Suppressor macrophage treated with lipopolysaccharide for 4 hours (primary cell): ENCODE measurements at regions not wholly inside any gene's neighbourhood (a gene's known extent, or its start where the extent isn't known, plus 50 kb on each side); places are given as distances from the start of the nearest gene placed in this dataset.

Source experiments
- DNase-seq: peaks from one replicate; pipeline ENCODE4 v3.0.0-alpha.2; 2020

DNA sequence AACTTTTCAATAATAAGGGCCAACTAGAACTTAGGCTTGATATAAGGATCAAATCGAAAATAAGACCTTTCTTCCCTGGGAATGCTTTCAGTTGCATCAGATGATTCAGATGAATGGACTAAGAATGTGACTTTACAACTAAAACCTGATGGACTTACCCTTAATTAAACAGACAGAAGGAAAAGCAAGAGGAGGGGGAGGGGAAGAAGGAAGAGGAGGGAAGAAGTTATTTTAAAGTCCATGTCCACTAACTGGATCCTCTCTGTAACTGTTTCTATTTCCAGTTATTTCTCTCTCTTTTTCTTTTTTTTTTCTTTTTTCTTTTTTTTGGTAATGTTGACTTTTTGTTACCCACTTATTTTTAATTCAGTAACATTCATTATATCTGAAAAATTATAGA lies 486.0 kb downstream of the MAFB start:
- DNase-seq: no peak

- peak; percentile 44 for DNase-seq
These were observed 491.3 kb downstream of the MAFB start for GRCh38 chr20:40197691-40198090.

DNA sequence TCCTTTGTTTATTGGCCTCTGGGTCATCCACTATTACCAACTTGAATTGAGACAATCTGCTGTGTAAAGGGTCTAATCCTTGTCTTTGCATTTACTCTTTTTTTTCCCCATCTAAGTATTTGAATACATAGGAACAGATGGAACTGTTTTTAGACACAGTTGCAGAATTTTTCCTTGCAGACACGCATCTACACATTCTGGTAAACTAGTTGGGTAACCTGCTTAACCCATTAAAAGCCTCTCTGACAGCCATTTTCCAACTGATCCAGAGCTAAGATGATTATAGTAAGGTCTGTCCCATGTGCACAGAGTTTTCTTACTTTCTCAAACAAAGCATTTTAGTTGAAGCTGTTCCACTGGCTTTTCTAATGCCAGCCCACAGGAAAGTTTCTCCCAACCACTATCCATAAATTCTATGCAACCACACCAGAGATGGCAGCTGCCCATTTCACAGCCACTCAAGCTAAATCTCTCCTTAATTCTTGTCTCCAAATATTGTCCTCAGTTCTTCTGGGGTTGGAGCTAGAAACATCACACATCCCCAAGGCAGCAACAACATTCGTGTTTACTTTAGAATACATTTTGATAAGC lies 492.1 kb downstream of the MAFB start:
- no peak for DNase-seq

DNA sequence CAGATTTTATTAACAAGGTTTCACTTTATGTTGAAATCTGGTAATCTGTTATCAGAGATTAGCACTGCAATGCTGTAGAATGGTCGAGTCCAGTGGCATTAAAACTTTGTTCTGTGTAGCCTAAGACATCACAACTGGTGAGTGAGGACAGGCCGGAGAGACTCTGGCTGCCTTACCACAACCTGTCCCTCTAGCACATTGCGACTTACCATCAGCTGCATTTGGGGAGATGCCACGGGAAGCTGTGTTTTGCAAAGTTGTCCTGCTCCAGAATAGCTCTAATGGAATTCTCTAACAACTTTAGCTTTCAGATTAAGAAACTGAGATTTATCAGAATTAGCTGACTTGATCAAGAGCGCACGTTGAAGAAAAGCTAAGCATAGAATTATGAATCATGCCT lies 493.3 kb downstream of the MAFB start:
- no peak for DNase-seq

- peak; percentile 28 for DNase-seq
These were observed 496.5 kb downstream of the MAFB start for GRCh38 chr20:40192529-40192928.

DNA sequence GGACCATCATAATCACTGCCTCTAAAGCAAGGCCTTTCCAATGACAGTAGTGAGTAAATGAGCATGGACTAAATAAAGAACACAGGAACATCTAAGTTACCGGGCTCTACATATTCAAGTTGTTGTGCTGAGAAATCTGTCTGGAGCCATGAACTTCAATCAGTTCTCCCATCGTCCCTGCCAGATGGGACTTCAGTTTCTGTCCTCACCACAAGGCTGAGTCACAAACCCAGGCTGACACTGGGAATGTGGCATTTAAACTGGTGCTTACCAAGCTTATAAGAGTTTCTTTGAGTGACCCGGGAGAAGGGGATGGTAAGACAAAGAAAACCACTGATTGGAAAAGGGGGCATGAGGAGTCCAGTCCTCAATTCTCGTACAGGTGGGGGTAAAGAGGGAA lies 497.0 kb downstream of the MAFB start:
- peak; percentile 77 for DNase-seq

DNA sequence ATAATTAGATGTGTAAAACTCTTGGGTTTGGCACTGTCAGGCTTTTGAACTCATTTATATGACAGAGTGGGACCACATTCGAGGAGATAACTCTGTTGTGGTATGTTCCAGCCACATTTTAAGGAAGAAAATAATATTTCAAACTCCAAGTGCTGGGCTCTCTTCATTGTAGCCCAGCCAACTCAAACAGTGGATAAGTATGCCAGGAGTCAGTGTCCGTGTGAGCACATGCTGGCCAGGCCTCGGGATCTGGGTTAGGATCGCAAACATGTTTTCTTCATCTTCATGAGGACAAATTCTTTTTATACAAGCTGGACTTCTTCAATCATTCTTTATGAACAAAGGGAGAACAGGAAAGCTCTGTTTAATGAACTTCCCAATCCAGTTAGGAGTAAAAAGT lies 497.5 kb downstream of the MAFB start:
- no peak for DNase-seq

DNA sequence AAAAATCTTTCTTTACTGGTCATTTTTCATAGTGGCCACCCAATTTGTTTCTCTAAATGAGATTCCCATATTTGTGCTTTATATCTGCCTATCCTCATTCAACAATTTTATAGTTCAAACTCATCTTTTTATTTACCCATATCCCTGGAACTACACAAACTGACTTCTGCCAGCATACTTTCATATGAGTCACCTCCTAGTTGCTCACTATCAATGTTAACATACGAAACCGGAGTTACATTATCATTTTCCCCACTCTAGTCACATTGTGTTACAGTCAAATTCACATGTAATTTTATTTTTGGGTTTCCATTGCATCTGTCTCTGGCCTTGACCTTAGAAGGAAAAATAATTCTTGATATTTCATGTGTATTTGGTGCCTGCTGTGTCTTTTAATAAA lies 499.4 kb downstream of the MAFB start:
- peak; percentile 42 for DNase-seq

DNA sequence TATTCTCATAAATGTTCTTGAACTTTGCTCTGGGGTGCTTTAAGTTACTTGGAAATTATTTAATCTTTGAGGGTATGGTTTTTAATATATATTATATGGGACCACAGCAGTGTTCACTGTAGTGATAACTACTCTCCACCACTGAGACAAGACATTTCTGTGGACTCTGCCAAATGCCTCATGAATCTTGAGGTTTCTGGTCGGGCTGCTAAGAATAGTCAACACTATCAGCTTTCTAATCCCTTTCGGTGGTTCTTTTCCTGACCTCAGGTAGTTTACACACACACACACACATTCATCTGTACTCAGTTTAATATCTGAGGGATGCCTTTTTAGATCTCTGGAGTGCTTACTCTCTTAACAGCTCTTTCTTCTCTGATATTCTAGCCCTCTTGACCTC lies 500.7 kb downstream of the MAFB start:
- no peak for DNase-seq

- DNase-seq: no peak
These were observed 502.2 kb downstream of the MAFB start for GRCh38 chr20:40186826-40187225.

DNA sequence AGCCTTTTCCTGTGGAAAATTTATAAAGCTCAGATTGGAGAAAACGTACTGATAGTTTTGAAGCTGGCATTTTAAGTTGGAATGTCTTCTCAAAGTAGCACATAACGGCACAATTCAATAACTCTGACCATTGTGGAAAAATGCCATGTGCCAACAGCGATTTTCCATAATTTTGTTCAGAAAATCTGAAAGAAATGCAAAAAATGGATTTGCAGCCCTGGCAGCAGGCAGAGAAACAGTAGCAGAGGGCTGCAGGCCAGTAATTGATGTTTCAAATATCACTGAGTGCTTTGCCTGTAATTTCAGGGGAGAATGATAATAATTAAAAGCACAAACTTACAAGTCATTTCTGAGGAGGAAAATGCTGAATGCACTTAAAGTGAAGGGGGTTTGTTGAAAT lies 507.4 kb downstream of the MAFB start:
- no peak for DNase-seq

GRCh38 chr20:40176098-40176841 lies 512.8 kb downstream of the MAFB start:
- no peak for DNase-seq

GRCh38 chr20:40175296-40175695 lies 513.7 kb downstream of the MAFB start:
- DNase-seq: no peak

DNA sequence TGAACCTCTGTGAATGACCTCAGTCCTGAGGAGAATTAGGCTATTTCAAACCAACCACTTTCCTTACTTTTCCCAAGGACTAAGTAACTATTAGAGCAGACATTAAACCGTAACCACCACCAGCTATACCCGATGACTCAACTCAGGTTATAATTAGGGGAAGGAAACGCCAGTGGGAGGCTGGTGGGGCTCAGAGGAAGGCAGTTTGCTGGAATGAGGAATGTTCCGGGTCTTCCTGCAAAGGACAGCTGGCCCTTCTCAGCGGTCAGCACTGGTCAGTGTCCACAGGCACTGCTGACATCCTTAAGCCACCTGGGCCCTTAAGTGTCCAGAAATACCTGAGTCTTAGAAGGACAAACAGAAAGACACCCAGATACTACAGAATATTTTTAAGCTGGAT lies 515.2 kb downstream of the MAFB start:
- DNase-seq: peak; percentile 45

DNA sequence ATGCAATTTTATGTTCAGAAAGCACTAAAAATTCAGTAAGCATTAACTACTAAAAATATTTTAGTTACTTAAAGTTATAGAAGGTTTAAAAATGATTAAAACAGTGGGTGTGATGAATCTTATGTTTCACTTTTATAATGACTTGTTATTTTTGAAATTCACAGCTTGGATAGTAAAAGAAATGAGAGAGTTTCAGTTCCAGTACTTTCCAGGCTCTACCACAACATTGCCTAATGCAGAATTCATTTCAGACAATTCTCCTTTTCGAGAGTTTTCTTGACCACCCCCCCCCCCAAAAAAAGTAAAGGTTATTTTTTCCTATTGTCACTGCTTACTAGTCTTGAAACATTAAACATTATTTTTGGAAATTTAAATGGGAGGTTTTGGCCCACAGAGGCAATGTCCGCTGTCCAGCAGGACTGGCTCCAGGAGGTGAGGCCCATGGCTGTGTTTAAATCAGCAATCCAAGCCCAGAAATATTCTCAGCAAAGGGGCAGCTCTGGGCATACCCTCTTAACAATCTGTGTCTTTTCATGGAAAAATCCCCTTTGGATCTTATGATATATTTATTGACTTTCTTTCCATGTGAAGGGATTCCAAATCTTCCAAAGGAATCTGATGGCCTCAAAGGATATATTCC lies 519.9 kb downstream of the MAFB start:
- DNase-seq: peak; percentile 72

GRCh38 chr20:40161391-40161790 lies 527.6 kb downstream of the MAFB start:
- peak; percentile 55 for DNase-seq

- peak; percentile 81 for DNase-seq
These were observed 528.9 kb downstream of the MAFB start for GRCh38 chr20:40160097-40160550.

DNA sequence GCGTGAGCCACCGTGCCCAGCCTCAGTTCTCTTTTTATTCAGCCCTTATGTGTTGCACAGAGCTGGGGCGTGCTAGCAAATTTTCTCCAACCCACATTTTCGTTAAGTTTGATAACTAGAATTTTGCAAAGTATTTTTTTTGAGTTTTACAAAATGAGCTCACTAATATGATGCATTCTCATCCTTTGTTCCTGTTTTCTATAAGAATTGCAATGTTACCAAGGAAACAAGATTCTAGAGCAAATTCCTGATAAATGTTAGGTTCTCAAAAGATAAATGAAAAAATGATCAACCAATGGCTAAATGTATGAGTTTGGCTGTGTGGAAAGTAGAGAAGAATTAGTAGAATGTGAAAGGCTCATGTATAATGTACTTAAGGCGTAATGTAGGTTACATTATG lies 529.8 kb downstream of the MAFB start:
- DNase-seq: no peak

DNA sequence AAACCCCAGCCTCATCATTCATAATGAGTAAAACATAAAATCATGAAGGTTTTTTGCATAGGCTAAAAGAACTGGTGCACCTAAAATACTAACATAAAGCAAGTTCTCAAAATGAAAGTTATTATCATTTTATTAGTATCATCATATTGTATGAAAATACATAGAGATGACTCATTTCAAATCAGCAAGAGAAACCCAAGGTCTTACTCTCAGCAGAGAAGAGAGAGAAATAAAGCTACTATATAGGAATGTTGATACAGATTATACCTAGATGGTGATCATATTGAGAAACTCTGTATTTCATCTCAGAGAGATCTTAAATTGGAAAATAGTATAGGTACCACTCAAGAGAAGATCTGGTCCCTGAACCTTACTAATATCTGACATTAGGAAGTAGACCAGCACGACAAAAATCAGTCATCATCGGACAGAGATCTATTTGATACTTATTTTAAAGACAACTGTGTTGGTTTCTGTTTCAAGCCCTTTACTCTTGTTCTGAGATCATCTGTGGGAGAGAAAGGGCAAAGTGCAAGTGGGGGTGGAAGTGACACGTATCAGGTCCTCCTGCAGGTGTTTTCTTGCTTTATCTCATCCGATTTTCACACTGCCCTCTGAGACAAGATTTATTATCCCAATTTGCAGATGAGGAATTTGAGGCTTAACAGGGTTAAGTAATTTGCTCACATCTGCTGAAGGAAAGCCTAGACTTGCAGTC lies 532.3 kb downstream of the MAFB start:
- no peak for DNase-seq

DNA sequence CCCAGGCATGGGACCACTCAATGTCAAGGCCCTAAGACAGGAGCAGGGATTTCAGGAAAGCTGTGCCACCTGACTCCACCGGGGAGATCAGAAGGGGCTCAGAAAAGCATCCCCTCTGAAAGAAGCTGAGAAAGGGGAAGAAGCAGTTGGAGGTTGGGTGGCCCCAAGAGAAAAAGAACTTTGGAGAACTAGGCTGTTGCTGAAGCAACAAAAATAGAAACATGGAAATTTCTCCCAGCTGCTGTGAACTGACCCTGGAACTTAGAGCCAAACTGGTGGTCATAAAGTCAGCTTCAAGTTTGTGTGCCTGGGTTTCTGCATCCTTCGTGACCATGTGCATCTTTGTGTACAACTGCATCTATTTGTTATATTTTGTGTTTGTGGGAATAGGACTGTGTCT lies 534.5 kb downstream of the MAFB start:
- no peak for DNase-seq

DNA sequence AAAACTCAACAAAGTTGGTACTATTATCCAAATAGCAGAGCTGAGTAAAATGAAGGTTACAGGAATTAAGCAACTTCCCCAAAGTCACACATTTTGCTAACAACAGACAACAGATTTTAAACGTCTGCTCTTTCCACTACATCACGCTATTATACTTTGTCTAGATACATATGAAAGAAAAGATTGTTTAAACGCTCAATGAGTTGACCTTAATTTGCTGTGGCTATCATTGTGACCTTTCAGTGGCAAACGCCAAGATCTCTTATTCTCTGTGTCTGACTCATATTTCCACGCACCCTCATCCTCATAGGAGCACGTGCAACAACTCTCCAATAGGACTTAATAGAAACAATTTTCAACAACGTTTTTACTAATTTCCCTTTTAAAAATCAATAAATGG lies 540.1 kb downstream of the MAFB start:
- DNase-seq: no peak

- DNase-seq: peak; percentile 53
These were observed 543.0 kb downstream of the MAFB start for GRCh38 chr20:40146071-40146470.

DNA sequence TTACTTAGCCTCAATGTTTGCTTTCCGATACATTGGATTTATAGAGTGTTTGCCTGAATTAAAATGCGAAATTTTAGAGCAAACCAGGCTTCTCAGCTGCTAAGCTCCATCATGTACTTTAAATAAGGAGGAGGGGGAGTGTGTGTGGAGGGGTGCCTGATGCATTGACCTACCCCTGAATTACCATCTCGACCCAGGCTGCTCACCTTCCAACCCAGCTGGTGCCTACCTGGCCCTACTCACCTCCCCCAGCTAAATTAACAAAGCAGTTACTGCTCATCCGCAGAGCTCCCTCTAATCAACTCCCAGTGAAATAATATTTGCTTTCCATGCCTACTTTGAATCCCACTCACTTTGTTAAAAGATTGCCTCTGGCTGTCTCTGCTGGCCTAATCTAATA lies 544.5 kb downstream of the MAFB start:
- no peak for DNase-seq

GRCh38 chr20:40134176-40134575 lies 554.9 kb downstream of the MAFB start:
- DNase-seq: no peak
